Sigmoid colon (tissue), 4 donors: ENCODE measurements at regions not wholly inside any gene's neighbourhood (a gene's known extent, or its start where the extent isn't known, plus 50 kb on each side); places are given as distances from the start of the nearest gene placed in this dataset.

Source experiments
- POLR2A ChIP-seq, 2 donors: fragments of 450-650 bp; IDR thresholded peaks; one replicate each; pipeline ENCODE4 v1.6.1; 2016; ENCODE audit warnings: antibody characterized with exemption in 2 of 2, mild to moderate bottlenecking in 2 of 2, moderate library complexity in 2 of 2
- POLR2AphosphoS5 ChIP-seq, 4 donors: sonication (generic); formaldehyde crosslinking; IDR thresholded peaks; one replicate each; pipeline ENCODE4 v1.6.1; 2017; ENCODE audit warnings: antibody characterized with exemption in 4 of 4

DNA sequence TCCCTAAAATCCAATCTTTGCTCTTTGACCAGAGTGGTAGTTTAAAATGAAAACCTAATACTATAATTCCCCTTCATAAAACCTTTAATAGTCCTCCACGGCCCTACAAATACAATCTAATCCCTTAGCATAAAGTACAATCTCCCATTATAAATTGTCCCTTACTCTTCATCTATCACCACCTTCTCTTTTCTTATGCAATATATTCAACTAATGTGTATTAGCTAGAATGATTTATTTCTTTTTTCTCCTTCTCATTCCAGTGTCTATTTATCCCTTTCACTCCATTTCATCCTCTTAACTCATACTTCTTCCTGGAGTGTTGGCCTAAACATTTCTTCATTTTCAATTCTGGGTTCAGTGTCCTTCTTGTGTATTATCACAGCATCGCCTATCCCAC is 872.1 kb upstream of the PCDH20 start:
- TF ChIP-seq POLR2A (IDR thresholded peaks at IDR 0.05) (no peak), POLR2AphosphoS5 (IDR thresholded peaks at IDR 0.05) (no peak)
